ENCODE measurements at regions not wholly inside any gene's neighbourhood (a gene's known extent, or its start where the extent isn't known, plus 50 kb on each side); places are given as distances from the start of the nearest gene placed in this dataset.

GRCh38 chr12:30840715-30841114 lies 85.8 kb upstream of the TSPAN11 start:
- TF ChIP-seq CTCF (IDR thresholded peaks at IDR 0.05) = no peak
- TF ChIP-seq POLR2A (IDR thresholded peaks at IDR 0.05) = no peak
- no peak for TF ChIP-seq POLR2AphosphoS5 (IDR thresholded peaks at IDR 0.05)
- TF ChIP-seq EP300 (IDR thresholded peaks at IDR 0.05) = no peak
